ENCODE measurements at regions not wholly inside any gene's neighbourhood (a gene's known extent, or its start where the extent isn't known, plus 50 kb on each side); places are given as distances from the start of the nearest gene placed in this dataset.

DNA sequence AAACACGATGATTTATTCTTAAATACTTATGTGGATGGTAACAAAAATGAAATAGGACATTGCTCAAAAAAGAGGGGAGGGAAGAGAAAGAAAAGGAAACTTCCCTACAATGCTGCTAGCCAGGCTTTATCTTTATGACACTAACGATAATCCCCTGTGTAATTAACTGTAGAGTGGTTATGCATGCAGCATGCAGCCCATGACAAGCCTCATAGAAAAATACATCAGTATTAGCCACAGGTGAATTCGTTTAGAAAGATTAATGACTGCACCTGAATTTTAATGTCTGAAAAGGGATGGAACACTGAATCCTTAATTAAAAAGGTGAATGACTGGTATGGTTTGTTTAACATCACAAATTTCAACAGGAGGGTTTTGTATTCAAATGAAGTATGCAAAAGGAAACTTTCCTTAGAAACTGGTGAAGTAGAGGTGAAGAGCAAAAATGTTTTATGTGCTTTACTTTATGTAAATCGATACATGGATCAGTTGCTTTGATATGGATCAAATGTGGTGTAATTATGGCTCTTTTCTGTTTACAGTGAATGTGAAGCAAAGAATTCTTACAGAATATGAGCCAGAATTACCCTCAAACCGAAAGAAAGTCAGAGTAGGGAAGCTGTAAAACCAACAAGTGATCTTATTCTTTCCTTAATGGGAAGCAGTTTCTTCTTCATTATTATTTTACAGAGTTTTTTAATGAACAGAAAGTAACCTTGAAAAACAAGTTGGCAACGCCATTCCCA, 569.6 kb upstream of the ADGRL2 start:
- no peak for DNase-seq (ENCODE audit: low spot score)
- H3K9me3 ChIP-seq (ENCODE audit: control insufficient read depth in 4 of 4, low read length in 3 of 4) = no peaks in the 10 kb centered on the region
- H3K9ac ChIP-seq (ENCODE audit: low read depth in 1 of 2, low read length in 2 of 2) = no peak overlapping the region
- no peak overlapping the region for H3K4me3 ChIP-seq (ENCODE audit: low read depth in 1 of 3, low read length in 3 of 3)
- no peaks in the 10 kb centered on the region for H3K36me3 ChIP-seq (ENCODE audit: control insufficient read depth in 4 of 4, insufficient read depth in 3 of 4, low read depth in 1 of 4, low read length in 3 of 4)
- no peak overlapping the region for H3K27ac ChIP-seq (ENCODE audit: low read depth in 1 of 2, low read length in 2 of 2)
- H3K4me1 ChIP-seq (ENCODE audit: control insufficient read depth in 4 of 4, insufficient read depth in 4 of 4, low read length in 3 of 4) = no peaks in the 10 kb centered on the region
- H3K27me3 ChIP-seq (ENCODE audit: control insufficient read depth in 4 of 4, insufficient read depth in 4 of 4, low read length in 3 of 4) = no peaks in the 10 kb centered on the region
- TF ChIP-seq, protein P1, sequence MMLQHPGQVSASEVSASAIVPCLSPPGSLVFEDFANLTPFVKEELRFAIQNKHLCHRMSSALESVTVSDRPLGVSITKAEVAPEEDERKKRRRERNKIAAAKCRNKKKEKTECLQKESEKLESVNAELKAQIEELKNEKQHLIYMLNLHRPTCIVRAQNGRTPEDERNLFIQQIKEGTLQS (IDR thresholded peaks at IDR 0.05) = no peak
- TF ChIP-seq, protein P2, sequence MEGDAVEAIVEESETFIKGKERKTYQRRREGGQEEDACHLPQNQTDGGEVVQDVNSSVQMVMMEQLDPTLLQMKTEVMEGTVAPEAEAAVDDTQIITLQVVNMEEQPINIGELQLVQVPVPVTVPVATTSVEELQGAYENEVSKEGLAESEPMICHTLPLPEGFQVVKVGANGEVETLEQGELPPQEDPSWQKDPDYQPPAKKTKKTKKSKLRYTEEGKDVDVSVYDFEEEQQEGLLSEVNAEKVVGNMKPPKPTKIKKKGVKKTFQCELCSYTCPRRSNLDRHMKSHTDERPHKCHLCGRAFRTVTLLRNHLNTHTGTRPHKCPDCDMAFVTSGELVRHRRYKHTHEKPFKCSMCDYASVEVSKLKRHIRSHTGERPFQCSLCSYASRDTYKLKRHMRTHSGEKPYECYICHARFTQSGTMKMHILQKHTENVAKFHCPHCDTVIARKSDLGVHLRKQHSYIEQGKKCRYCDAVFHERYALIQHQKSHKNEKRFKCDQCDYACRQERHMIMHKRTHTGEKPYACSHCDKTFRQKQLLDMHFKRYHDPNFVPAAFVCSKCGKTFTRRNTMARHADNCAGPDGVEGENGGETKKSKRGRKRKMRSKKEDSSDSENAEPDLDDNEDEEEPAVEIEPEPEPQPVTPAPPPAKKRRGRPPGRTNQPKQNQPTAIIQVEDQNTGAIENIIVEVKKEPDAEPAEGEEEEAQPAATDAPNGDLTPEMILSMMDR (IDR thresholded peaks at IDR 0.05; ENCODE audit: low read depth, low read length, missing input control) = no peak
- no peak for TF ChIP-seq TAF1 (conservative IDR thresholded peaks at IDR 0.05)
- TF ChIP-seq NR2F2 (IDR thresholded peaks at IDR 0.05) = no peak
- TF ChIP-seq, protein P3, sequence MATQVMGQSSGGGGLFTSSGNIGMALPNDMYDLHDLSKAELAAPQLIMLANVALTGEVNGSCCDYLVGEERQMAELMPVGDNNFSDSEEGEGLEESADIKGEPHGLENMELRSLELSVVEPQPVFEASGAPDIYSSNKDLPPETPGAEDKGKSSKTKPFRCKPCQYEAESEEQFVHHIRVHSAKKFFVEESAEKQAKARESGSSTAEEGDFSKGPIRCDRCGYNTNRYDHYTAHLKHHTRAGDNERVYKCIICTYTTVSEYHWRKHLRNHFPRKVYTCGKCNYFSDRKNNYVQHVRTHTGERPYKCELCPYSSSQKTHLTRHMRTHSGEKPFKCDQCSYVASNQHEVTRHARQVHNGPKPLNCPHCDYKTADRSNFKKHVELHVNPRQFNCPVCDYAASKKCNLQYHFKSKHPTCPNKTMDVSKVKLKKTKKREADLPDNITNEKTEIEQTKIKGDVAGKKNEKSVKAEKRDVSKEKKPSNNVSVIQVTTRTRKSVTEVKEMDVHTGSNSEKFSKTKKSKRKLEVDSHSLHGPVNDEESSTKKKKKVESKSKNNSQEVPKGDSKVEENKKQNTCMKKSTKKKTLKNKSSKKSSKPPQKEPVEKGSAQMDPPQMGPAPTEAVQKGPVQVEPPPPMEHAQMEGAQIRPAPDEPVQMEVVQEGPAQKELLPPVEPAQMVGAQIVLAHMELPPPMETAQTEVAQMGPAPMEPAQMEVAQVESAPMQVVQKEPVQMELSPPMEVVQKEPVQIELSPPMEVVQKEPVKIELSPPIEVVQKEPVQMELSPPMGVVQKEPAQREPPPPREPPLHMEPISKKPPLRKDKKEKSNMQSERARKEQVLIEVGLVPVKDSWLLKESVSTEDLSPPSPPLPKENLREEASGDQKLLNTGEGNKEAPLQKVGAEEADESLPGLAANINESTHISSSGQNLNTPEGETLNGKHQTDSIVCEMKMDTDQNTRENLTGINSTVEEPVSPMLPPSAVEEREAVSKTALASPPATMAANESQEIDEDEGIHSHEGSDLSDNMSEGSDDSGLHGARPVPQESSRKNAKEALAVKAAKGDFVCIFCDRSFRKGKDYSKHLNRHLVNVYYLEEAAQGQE (IDR thresholded peaks at IDR 0.05) = no peak
- TF ChIP-seq YY1 (IDR thresholded peaks at IDR 0.05) = no peak
- TF ChIP-seq EGR1 (IDR thresholded peaks at IDR 0.05; ENCODE audit: low read depth in 2 of 2) = no peak
- no peak for TF ChIP-seq HNF4G (IDR thresholded peaks at IDR 0.05)
- 54% methylated on average over 6 of the region's 6 CpGs for WGBS

DNA sequence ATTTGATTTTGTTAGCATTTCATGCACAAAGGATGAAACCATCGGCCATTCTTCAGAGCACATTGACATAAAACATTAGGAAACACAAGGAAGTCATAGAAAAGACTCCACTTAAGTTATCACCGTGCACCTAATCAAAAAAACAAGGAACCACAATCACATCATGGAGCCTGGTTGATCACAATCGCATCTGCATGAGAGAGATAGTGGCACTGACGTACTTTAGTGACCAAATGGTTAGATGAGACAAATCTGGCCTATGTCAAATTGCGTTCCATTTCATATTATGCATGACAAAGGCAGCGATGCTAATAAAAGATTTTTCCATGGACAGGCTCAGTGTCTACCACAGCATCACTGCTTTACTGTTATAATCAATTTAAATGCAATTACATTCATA, 571.8 kb upstream of the ADGRL2 start:
- TF ChIP-seq, protein P3 (IDR thresholded peaks at IDR 0.05) = no peak
- TF ChIP-seq, protein P4, sequence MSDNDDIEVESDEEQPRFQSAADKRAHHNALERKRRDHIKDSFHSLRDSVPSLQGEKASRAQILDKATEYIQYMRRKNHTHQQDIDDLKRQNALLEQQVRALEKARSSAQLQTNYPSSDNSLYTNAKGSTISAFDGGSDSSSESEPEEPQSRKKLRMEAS (IDR thresholded peaks at IDR 0.05) = no peak
- TF ChIP-seq, protein P5, sequence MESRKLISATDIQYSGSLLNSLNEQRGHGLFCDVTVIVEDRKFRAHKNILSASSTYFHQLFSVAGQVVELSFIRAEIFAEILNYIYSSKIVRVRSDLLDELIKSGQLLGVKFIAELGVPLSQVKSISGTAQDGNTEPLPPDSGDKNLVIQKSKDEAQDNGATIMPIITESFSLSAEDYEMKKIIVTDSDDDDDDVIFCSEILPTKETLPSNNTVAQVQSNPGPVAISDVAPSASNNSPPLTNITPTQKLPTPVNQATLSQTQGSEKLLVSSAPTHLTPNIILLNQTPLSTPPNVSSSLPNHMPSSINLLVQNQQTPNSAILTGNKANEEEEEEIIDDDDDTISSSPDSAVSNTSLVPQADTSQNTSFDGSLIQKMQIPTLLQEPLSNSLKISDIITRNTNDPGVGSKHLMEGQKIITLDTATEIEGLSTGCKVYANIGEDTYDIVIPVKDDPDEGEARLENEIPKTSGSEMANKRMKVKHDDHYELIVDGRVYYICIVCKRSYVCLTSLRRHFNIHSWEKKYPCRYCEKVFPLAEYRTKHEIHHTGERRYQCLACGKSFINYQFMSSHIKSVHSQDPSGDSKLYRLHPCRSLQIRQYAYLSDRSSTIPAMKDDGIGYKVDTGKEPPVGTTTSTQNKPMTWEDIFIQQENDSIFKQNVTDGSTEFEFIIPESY (IDR thresholded peaks at IDR 0.05) = no peak
- TF ChIP-seq FOXA1 (IDR thresholded peaks at IDR 0.05) (no peak), SP1 (IDR thresholded peaks at IDR 0.05) (no peak), RXRA (IDR thresholded peaks at IDR 0.05) (no peak), TAF1 (conservative IDR thresholded peaks at IDR 0.05) (no peak), HNF4A (conservative IDR thresholded peaks at IDR 0.05) (no peak), FOXA2 (IDR thresholded peaks at IDR 0.05) (no peak), YY1 (IDR thresholded peaks at IDR 0.05) (no peak)
- TF ChIP-seq, protein P2 (IDR thresholded peaks at IDR 0.05; ENCODE audit: low read depth, low read length, missing input control) = no peak
- Histone ChIP-seq H3K27ac (ENCODE audit: low read depth in 1 of 2, low read length in 2 of 2) (no peak overlapping the region), H3K4me3 (ENCODE audit: low read depth in 1 of 3, low read length in 3 of 3) (no peak overlapping the region), H3K9me3 (ENCODE audit: control insufficient read depth in 4 of 4, low read length in 3 of 4) (no peaks in the 10 kb centered on the region), H3K27me3 (ENCODE audit: control insufficient read depth in 4 of 4, insufficient read depth in 4 of 4, low read length in 3 of 4) (no peaks in the 10 kb centered on the region), H3K9ac (ENCODE audit: low read depth in 1 of 2, low read length in 2 of 2) (no peak overlapping the region), H3K4me1 (ENCODE audit: control insufficient read depth in 4 of 4, insufficient read depth in 4 of 4, low read length in 3 of 4) (no peaks in the 10 kb centered on the region), H3K36me3 (ENCODE audit: control insufficient read depth in 4 of 4, insufficient read depth in 3 of 4, low read depth in 1 of 4, low read length in 3 of 4) (no peaks in the 10 kb centered on the region)
- WGBS = 90% methylated on average over 6 of the region's 6 CpGs
- no peak for DNase-seq (ENCODE audit: low spot score)

Data from liver (tissue), 8 donors.